Liver (tissue), 8 donors: ENCODE measurements at regions not wholly inside any gene's neighbourhood (a gene's known extent, or its start where the extent isn't known, plus 50 kb on each side); places are given as distances from the start of the nearest gene placed in this dataset.

Experiments used
- DNase-seq: peaks from one replicate; pipeline ENCODE4 v3.0.0-alpha.2; 2017; ENCODE audit warnings: low spot score
- H3K27ac ChIP-seq, 2 donors: one replicate each; pipeline ENCODE4 v1.7.0; 2013; ENCODE audit warnings: inconsistent platforms in 2 of 2, low read length in 2 of 2, control low read depth in 1 of 2, low read depth in 1 of 2, mild to moderate bottlenecking in 1 of 2
- H3K27me3 ChIP-seq, 4 donors: one replicate each; pipeline versions ENCODE4 v1.6.1 to v1.7.0; 2013; ENCODE audit warnings: low read length in 3 of 4, inconsistent platforms in 1 of 4, mild to moderate bottlenecking in 1 of 4, moderate library complexity in 1 of 4; ENCODE audit not compliant: control insufficient read depth in 4 of 4, insufficient read depth in 4 of 4
- H3K36me3 ChIP-seq, 4 donors: one replicate each; pipeline versions ENCODE4 v1.6.1 to v1.7.0; 2013; ENCODE audit warnings: low read length in 3 of 4, mild to moderate bottlenecking in 3 of 4, low read depth in 1 of 4, moderate library complexity in 1 of 4; ENCODE audit not compliant: control insufficient read depth in 4 of 4, insufficient read depth in 3 of 4
- H3K4me1 ChIP-seq, 4 donors: one replicate each; pipeline versions ENCODE4 v1.6.1 to v1.7.0; 2013; ENCODE audit warnings: low read length in 3 of 4, mild to moderate bottlenecking in 3 of 4, moderate library complexity in 1 of 4; ENCODE audit not compliant: control insufficient read depth in 4 of 4, insufficient read depth in 4 of 4
- H3K4me3 ChIP-seq, 3 donors: one replicate each; pipeline versions ENCODE4 v1.6.1 to v1.7.0; 2013; ENCODE audit warnings: low read length in 3 of 3, control low read depth in 1 of 3, low read depth in 1 of 3, mild to moderate bottlenecking in 1 of 3
- H3K9ac ChIP-seq, 2 donors: one replicate each; pipeline ENCODE4 v1.7.0; 2013; ENCODE audit warnings: low read length in 2 of 2, mild to moderate bottlenecking in 2 of 2, moderate library complexity in 2 of 2, control low read depth in 1 of 2, low read depth in 1 of 2
- H3K9me3 ChIP-seq, 4 donors: one replicate each; pipeline versions ENCODE4 v1.6.1 to v1.7.0; 2013; ENCODE audit warnings: low read length in 3 of 4; ENCODE audit not compliant: control insufficient read depth in 4 of 4
- ATF3 ChIP-seq: IDR thresholded peaks from 2 replicates; pipeline ENCODE4 v1.6.1; 2016; ENCODE audit warnings: antibody characterized with exemption
- CTCF ChIP-seq: fragments of 150-350 bp; IDR thresholded peaks from 2 replicates; pipeline ENCODE4 v1.5.1; 2017; ENCODE audit warnings: improper control_type of control experiment, low read depth, low read length; ENCODE audit not compliant: missing input control
- FOXA2 ChIP-seq: IDR thresholded peaks from 2 replicates; pipeline ENCODE4 v1.6.1; 2016; ENCODE audit warnings: antibody characterized with exemption
- GABPA ChIP-seq, 2 donors: IDR thresholded peaks in 1 of 2; conservative IDR thresholded peaks in 1 of 2; 2 replicates each; pipeline ENCODE4 v1.6.1; 2016; ENCODE audit warnings: antibody characterized with exemption in 2 of 2, mild to moderate bottlenecking in 1 of 2, moderate library complexity in 1 of 2
- HNF4A ChIP-seq, 2 donors: conservative IDR thresholded peaks; 2 replicates each; pipeline ENCODE4 v1.6.1; 2016; ENCODE audit warnings: antibody characterized with exemption in 2 of 2, mild to moderate bottlenecking in 2 of 2
- HNF4G ChIP-seq: IDR thresholded peaks from 2 replicates; pipeline ENCODE4 v1.6.1; 2016; ENCODE audit warnings: antibody characterized with exemption
- JUND ChIP-seq, 2 donors: IDR thresholded peaks; 2 replicates each; pipeline ENCODE4 v1.6.1; 2016; ENCODE audit warnings: antibody characterized with exemption in 2 of 2
- NR2F2 ChIP-seq: IDR thresholded peaks from 2 replicates; pipeline ENCODE4 v1.6.1; 2016; ENCODE audit warnings: antibody characterized with exemption
- ZBTB33 ChIP-seq: IDR thresholded peaks from 2 replicates; pipeline ENCODE4 v1.6.1; 2016; ENCODE audit warnings: antibody characterized with exemption
- WGBS: extraction: QIAGEN DNeasy Blood & Tissue Kit; methylation state at CpG from one replicate; pipeline ENCODE4 v1.1.7; 2013; 5-methylcytosine and 5-hydroxymethylcytosine counted together
- donor health status: healthy.
- donor health status: healthy.
- donor health status: healthy.
- donor health status: healthy.
- donor health status: healthy.

GRCh38 chr4:124329134-124329533, 383.4 kb downstream of the ANKRD50 start:
- no peaks in the 10 kb centered on the region for H3K4me1 ChIP-seq
- H3K36me3 ChIP-seq, result no peaks in the 10 kb centered on the region
- no peaks in the 10 kb centered on the region for H3K9me3 ChIP-seq
- H3K27me3 ChIP-seq, result no peaks in the 10 kb centered on the region
- TF ChIP-seq NR2F2, result no peak
- no peak for TF ChIP-seq HNF4A (conservative IDR thresholded peaks at IDR 0.05)
- TF ChIP-seq JUND (IDR thresholded peaks at IDR 0.05), result no peak
- no peak overlapping the region for H3K27ac ChIP-seq
- no peak overlapping the region for H3K9ac ChIP-seq
- no peak for DNase-seq
- no peak overlapping the region for H3K4me3 ChIP-seq

GRCh38 chr4:124330045-124330444, 382.5 kb downstream of the ANKRD50 start:
- H3K27me3 ChIP-seq, result no peaks in the 10 kb centered on the region
- no peak overlapping the region for H3K4me3 ChIP-seq
- DNase-seq, result no peak
- WGBS, result 38% methylated on average over 3 of the region's 3 CpGs
- H3K9me3 ChIP-seq, result no peaks in the 10 kb centered on the region
- H3K36me3 ChIP-seq, result no peaks in the 10 kb centered on the region
- no peaks in the 10 kb centered on the region for H3K4me1 ChIP-seq
- TF ChIP-seq JUND (IDR thresholded peaks at IDR 0.05) (no peak), GABPA (IDR thresholded peaks at IDR 0.05 in 1 of 2, conservative IDR thresholded peaks at IDR 0.05 in 1 of 2) (no peak), HNF4A (conservative IDR thresholded peaks at IDR 0.05) (peak in 1 of 2 donors; percentile 10), ZBTB33 (no peak), CTCF (no peak), HNF4G (no peak), FOXA2 (no peak), ATF3 (no peak)
- no peak overlapping the region for H3K27ac ChIP-seq
- no peak overlapping the region for H3K9ac ChIP-seq

- H3K4me3 ChIP-seq, result no peak overlapping the region
- TF ChIP-seq ZBTB33, result no peak
- no peaks in the 10 kb centered on the region for H3K9me3 ChIP-seq
- H3K27me3 ChIP-seq, result no peaks in the 10 kb centered on the region
- H3K4me1 ChIP-seq, result no peaks in the 10 kb centered on the region
- H3K9ac ChIP-seq, result no peak overlapping the region
- no peak overlapping the region for H3K27ac ChIP-seq
- no peaks in the 10 kb centered on the region for H3K36me3 ChIP-seq
- WGBS, result 96% methylated on average over 1 of the region's 1 CpG
- no peak for DNase-seq
These were observed 380.8 kb downstream of the ANKRD50 start for GRCh38 chr4:124331781-124332180.
